Upper lobe of left lung (tissue), 4 donors: ENCODE measurements at regions not wholly inside any gene's neighbourhood (a gene's known extent, or its start where the extent isn't known, plus 50 kb on each side); places are given as distances from the start of the nearest gene placed in this dataset.

Source experiments
- EP300 ChIP-seq, 4 donors: sonication (generic); formaldehyde crosslinking; IDR thresholded peaks; one replicate each; pipeline ENCODE4 v1.5.1; 2017; ENCODE audit warnings: antibody characterized with exemption in 4 of 4, control low read depth in 2 of 4
- POLR2A ChIP-seq, 4 donors: fragments of 450-650 bp; IDR thresholded peaks; one replicate each; pipeline ENCODE4 v1.5.1; 2016 to 2017; ENCODE audit warnings: antibody characterized with exemption in 4 of 4, mild to moderate bottlenecking in 2 of 4
- POLR2AphosphoS5 ChIP-seq, 2 donors: sonication (generic); formaldehyde crosslinking; IDR thresholded peaks; one replicate each; pipeline ENCODE4 v1.5.1; 2017; ENCODE audit warnings: antibody characterized with exemption in 2 of 2
- TF ChIP-seq, protein P1 (sequence below), 6 experiments: fragments of 450-650 bp in 4 of 6; fragments of 200-600 bp in 2 of 6; sonication (generic) in 2 of 6; IDR thresholded peaks; one replicate each; pipeline ENCODE4 v1.5.1; 2016 to 2019; ENCODE audit warnings: antibody characterized with exemption in 6 of 6

DNA sequence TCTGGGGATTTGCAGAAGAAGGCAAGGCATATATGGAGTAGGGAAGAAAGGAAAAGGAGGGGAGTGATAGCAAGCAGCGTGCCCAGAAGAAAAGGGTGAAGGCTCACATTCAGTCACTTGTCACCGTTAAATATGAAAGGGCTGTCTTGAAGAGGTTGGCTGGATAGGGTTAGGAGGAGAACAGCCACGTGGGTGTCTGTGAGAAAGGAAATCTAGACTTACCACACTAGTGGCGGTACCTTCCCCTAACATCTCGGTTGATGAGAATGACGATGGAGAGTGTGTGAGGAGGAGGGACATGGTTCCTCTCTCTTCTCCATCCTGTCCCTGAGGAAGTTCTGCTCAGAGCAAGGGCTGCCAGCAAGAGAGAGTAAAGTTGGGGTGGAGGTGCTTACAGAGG, 74.3 kb upstream of the CCN6 start:
- TF ChIP-seq, protein P1, sequence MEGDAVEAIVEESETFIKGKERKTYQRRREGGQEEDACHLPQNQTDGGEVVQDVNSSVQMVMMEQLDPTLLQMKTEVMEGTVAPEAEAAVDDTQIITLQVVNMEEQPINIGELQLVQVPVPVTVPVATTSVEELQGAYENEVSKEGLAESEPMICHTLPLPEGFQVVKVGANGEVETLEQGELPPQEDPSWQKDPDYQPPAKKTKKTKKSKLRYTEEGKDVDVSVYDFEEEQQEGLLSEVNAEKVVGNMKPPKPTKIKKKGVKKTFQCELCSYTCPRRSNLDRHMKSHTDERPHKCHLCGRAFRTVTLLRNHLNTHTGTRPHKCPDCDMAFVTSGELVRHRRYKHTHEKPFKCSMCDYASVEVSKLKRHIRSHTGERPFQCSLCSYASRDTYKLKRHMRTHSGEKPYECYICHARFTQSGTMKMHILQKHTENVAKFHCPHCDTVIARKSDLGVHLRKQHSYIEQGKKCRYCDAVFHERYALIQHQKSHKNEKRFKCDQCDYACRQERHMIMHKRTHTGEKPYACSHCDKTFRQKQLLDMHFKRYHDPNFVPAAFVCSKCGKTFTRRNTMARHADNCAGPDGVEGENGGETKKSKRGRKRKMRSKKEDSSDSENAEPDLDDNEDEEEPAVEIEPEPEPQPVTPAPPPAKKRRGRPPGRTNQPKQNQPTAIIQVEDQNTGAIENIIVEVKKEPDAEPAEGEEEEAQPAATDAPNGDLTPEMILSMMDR (IDR thresholded peaks at IDR 0.05): no peak
- TF ChIP-seq POLR2A (IDR thresholded peaks at IDR 0.05) (no peak), POLR2AphosphoS5 (IDR thresholded peaks at IDR 0.05) (no peak), EP300 (IDR thresholded peaks at IDR 0.05) (no peak)
